ENCODE measurements at regions not wholly inside any gene's neighbourhood (a gene's known extent, or its start where the extent isn't known, plus 50 kb on each side); places are given as distances from the start of the nearest gene placed in this dataset.

DNA sequence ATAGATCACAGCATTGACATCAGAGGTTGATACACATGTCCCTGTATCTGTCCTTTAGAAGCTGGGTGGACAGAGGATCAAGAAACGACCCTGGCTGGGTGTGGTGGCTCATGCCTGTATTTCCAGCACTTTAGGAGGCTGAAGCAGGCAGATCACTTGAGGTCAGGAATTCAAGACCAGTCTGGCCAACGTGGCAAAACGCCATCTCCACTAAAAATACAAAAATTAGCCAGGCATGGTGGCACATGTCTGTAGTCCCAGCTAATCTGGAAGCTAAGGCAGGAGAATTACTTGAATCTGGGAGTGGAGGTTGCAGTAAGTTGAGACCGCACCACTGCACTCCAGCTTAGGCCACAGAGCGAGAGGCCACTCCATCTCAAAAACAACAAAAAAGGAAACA lies 300.4 kb upstream of the AMELY start:
- TF ChIP-seq, protein P1, sequence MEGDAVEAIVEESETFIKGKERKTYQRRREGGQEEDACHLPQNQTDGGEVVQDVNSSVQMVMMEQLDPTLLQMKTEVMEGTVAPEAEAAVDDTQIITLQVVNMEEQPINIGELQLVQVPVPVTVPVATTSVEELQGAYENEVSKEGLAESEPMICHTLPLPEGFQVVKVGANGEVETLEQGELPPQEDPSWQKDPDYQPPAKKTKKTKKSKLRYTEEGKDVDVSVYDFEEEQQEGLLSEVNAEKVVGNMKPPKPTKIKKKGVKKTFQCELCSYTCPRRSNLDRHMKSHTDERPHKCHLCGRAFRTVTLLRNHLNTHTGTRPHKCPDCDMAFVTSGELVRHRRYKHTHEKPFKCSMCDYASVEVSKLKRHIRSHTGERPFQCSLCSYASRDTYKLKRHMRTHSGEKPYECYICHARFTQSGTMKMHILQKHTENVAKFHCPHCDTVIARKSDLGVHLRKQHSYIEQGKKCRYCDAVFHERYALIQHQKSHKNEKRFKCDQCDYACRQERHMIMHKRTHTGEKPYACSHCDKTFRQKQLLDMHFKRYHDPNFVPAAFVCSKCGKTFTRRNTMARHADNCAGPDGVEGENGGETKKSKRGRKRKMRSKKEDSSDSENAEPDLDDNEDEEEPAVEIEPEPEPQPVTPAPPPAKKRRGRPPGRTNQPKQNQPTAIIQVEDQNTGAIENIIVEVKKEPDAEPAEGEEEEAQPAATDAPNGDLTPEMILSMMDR (IDR thresholded peaks at IDR 0.05; ENCODE audit: low read length): no peak
- TF ChIP-seq EZH2 (IDR thresholded peaks at IDR 0.05; ENCODE audit: borderline replicate concordance, low read length): no peak
